IMR-90 (cell line): ENCODE measurements at regions not wholly inside any gene's neighbourhood (a gene's known extent, or its start where the extent isn't known, plus 50 kb on each side); places are given as distances from the start of the nearest gene placed in this dataset.
A peak's percentile ranks its signal among the peaks of the same experiment; 100 is the strongest.

ENCODE experiments used
- CHD1 ChIP-seq: IDR thresholded peaks from 2 replicates; pipeline ENCODE4 v1.6.1; 2012; ENCODE audit warnings: low read depth, low read length, improper control_type of control experiment
- CTCF ChIP-seq: conservative IDR thresholded peaks from 2 replicates; pipeline ENCODE4 v1.5.1; 2012; ENCODE audit warnings: mild to moderate bottlenecking, low read depth, low read length, improper control_type of control experiment
- MAZ ChIP-seq: IDR thresholded peaks from 2 replicates; pipeline ENCODE4 v1.6.1; 2012; ENCODE audit warnings: low read depth, mild to moderate bottlenecking, low read length, improper control_type of control experiment, moderate library complexity, borderline replicate concordance
- POLR2A ChIP-seq: IDR thresholded peaks from 2 replicates; pipeline ENCODE4 v1.6.1; 2012; ENCODE audit warnings: mild to moderate bottlenecking, low read depth, low read length
- RAD21 ChIP-seq: IDR thresholded peaks from 2 replicates; pipeline ENCODE4 v1.6.1; 2012; ENCODE audit warnings: low read length, improper control_type of control experiment

- peak; percentile 82 for TF ChIP-seq RAD21
- TF ChIP-seq CTCF = peak; percentile 79
- TF ChIP-seq POLR2A = no peak
- TF ChIP-seq CHD1 = no peak
- no peak for TF ChIP-seq MAZ
Observed at GRCh38 chr17:55601874-55602364, 90.7 kb upstream of the SMIM36 start.
